SJSA1 (cell line): ENCODE measurements at regions not wholly inside any gene's neighbourhood (a gene's known extent, or its start where the extent isn't known, plus 50 kb on each side); places are given as distances from the start of the nearest gene placed in this dataset.
"Not testable (repeated sequence)": the region's sequence is repeated elsewhere in the genome, so short reads cannot be mapped to it uniquely, and the experiment has no call there.

ENCODE experiments used
- DNase-seq, 2 experiments: peaks; one replicate each; pipeline ENCODE4 v3.0.0-alpha.2; 2015 to 2020; ENCODE audit warnings: low spot score in 2 of 2, low read depth in 1 of 2
- H3K27ac ChIP-seq: fragments of 250-450 bp; sonication (Bioruptor Pico); 2 replicates; pipeline ENCODE4 v1.5.1; 2020; ENCODE audit warnings: mild to moderate bottlenecking, moderate library complexity
- H3K27me3 ChIP-seq: fragments of 250-450 bp; sonication (Bioruptor Pico); replicated peaks from 2 replicates; pipeline ENCODE4 v1.5.1; 2020; ENCODE audit warnings: mild to moderate bottlenecking, moderate library complexity
- H3K36me3 ChIP-seq: fragments of 250-450 bp; sonication (Bioruptor Pico); 2 replicates; pipeline ENCODE4 v1.5.1; 2020; ENCODE audit warnings: mild to moderate bottlenecking
- H3K4me1 ChIP-seq: fragments of 250-450 bp; sonication (Bioruptor Pico); replicated peaks from 2 replicates; pipeline ENCODE4 v1.6.1; 2021; ENCODE audit warnings: mild to moderate bottlenecking
- H3K4me3 ChIP-seq: fragments of 250-450 bp; sonication (Bioruptor Pico); 2 replicates; pipeline ENCODE4 v1.5.1; 2020; ENCODE audit warnings: mild to moderate bottlenecking
- H3K9me3 ChIP-seq: fragments of 250-450 bp; sonication (Bioruptor Pico); replicated peaks from 2 replicates; pipeline ENCODE4 v1.5.1; 2020; ENCODE audit warnings: mild to moderate bottlenecking

- Histone ChIP-seq H3K9me3 (no peaks in the 10 kb centered on the region), H3K4me1 (no peaks in the 10 kb centered on the region), H3K27me3 (no peaks in the 10 kb centered on the region), H3K4me3 (no peak overlapping the region), H3K36me3 (no peaks in the 10 kb centered on the region), H3K27ac (no peak overlapping the region)
- no peak for DNase-seq
Measured at GRCh38 chr3:18562364-18563154, 137.4 kb upstream of the SATB1 start.

- Histone ChIP-seq H3K36me3 (no peaks in the 10 kb centered on the region), H3K4me1 (no peaks in the 10 kb centered on the region), H3K27me3 (no peaks in the 10 kb centered on the region), H3K27ac (no peak overlapping the region), H3K4me3 (no peak overlapping the region), H3K9me3 (no peaks in the 10 kb centered on the region)
- DNase-seq = peak in 1 of 2 experiments; percentile 7
Measured at GRCh38 chr3:18559331-18559842, 134.2 kb upstream of the SATB1 start.

- Histone ChIP-seq H3K36me3 (no peaks in the 10 kb centered on the region), H3K4me1 (no peaks in the 10 kb centered on the region), H3K9me3 (no peaks in the 10 kb centered on the region), H3K27me3 (no peaks in the 10 kb centered on the region), H3K27ac (no peak overlapping the region), H3K4me3 (no peak overlapping the region)
- no peak for DNase-seq
Measured at GRCh38 chr3:18558507-18558906, 133.4 kb upstream of the SATB1 start.

- H3K4me3 ChIP-seq = no peak overlapping the region
- H3K27ac ChIP-seq = no peak overlapping the region
- no peak for DNase-seq
- no peaks in the 10 kb centered on the region for H3K4me1 ChIP-seq
- no peaks in the 10 kb centered on the region for H3K27me3 ChIP-seq
- H3K9me3 ChIP-seq = no peaks in the 10 kb centered on the region
- no peaks in the 10 kb centered on the region for H3K36me3 ChIP-seq
Measured at GRCh38 chr3:18557216-18557615, 132.1 kb upstream of the SATB1 start.

GRCh38 chr3:18556503-18557135 is 131.5 kb upstream of the SATB1 start:
- Histone ChIP-seq H3K4me3 (no peak overlapping the region), H3K4me1 (no peaks in the 10 kb centered on the region), H3K9me3 (no peaks in the 10 kb centered on the region), H3K36me3 (no peaks in the 10 kb centered on the region), H3K27me3 (no peaks in the 10 kb centered on the region), H3K27ac (no peak overlapping the region)
- DNase-seq = no peak

- no peaks in the 10 kb centered on the region for H3K27me3 ChIP-seq
- H3K4me3 ChIP-seq = no peak overlapping the region
- no peaks in the 10 kb centered on the region for H3K36me3 ChIP-seq
- H3K27ac ChIP-seq = no peak overlapping the region
- DNase-seq = no peak
- no peaks in the 10 kb centered on the region for H3K4me1 ChIP-seq
- no peaks in the 10 kb centered on the region for H3K9me3 ChIP-seq
Measured at GRCh38 chr3:18556001-18556408, 130.9 kb upstream of the SATB1 start.

- H3K4me3 ChIP-seq, DNase-seq, H3K27ac ChIP-seq, H3K9me3 ChIP-seq, H3K36me3 ChIP-seq, H3K4me1 ChIP-seq, H3K27me3 ChIP-seq: not testable (repeated sequence)
Measured at GRCh38 chr3:18552579-18553105, 127.5 kb upstream of the SATB1 start.

GRCh38 chr3:18546632-18547031 is 121.5 kb upstream of the SATB1 start:
- no peaks in the 10 kb centered on the region for H3K36me3 ChIP-seq
- DNase-seq = no peak
- no peaks in the 10 kb centered on the region for H3K27me3 ChIP-seq
- no peak overlapping the region for H3K27ac ChIP-seq
- H3K4me1 ChIP-seq = no peaks in the 10 kb centered on the region
- H3K4me3 ChIP-seq = no peak overlapping the region
- H3K9me3 ChIP-seq = no peaks in the 10 kb centered on the region

- Histone ChIP-seq H3K4me3 (no peak overlapping the region), H3K27me3 (no peaks in the 10 kb centered on the region), H3K4me1 (no peaks in the 10 kb centered on the region), H3K36me3 (no peaks in the 10 kb centered on the region), H3K9me3 (no peaks in the 10 kb centered on the region), H3K27ac (no peak overlapping the region)
- DNase-seq = no peak
Measured at GRCh38 chr3:18544146-18544545, 119.0 kb upstream of the SATB1 start.

- Histone ChIP-seq H3K4me1 (no peaks in the 10 kb centered on the region), H3K27ac (no peak overlapping the region), H3K4me3 (no peak overlapping the region), H3K27me3 (no peaks in the 10 kb centered on the region), H3K36me3 (no peaks in the 10 kb centered on the region), H3K9me3 (no peaks in the 10 kb centered on the region)
- DNase-seq = no peak
Measured at GRCh38 chr3:18538463-18539230, 113.5 kb upstream of the SATB1 start.

GRCh38 chr3:18533039-18533438 is 107.9 kb upstream of the SATB1 start:
- no peak overlapping the region for H3K27ac ChIP-seq
- H3K27me3 ChIP-seq = no peaks in the 10 kb centered on the region
- H3K36me3 ChIP-seq = no peaks in the 10 kb centered on the region
- no peak for DNase-seq
- no peaks in the 10 kb centered on the region for H3K4me1 ChIP-seq
- no peak overlapping the region for H3K4me3 ChIP-seq
- H3K9me3 ChIP-seq = no peaks in the 10 kb centered on the region

GRCh38 chr3:18531662-18532061 is 106.5 kb upstream of the SATB1 start:
- H3K36me3 ChIP-seq = no peaks in the 10 kb centered on the region
- H3K27me3 ChIP-seq = no peaks in the 10 kb centered on the region
- no peak overlapping the region for H3K27ac ChIP-seq

GRCh38 chr3:18529631-18530030 is 104.5 kb upstream of the SATB1 start:
- H3K27me3 ChIP-seq = no peaks in the 10 kb centered on the region
- H3K9me3 ChIP-seq = no peaks in the 10 kb centered on the region
- H3K4me1 ChIP-seq = no peaks in the 10 kb centered on the region
- H3K27ac ChIP-seq = no peak overlapping the region
- no peaks in the 10 kb centered on the region for H3K36me3 ChIP-seq
- H3K4me3 ChIP-seq = no peak overlapping the region
- no peak for DNase-seq

More at GRCh38 chr3:18531662-18532061, 106.5 kb upstream of the SATB1 start:
- Histone ChIP-seq H3K4me1 (no peaks in the 10 kb centered on the region), H3K9me3 (no peaks in the 10 kb centered on the region), H3K4me3 (no peak overlapping the region)
- no peak for DNase-seq

- no peaks in the 10 kb centered on the region for H3K9me3 ChIP-seq
- no peaks in the 10 kb centered on the region for H3K27me3 ChIP-seq
- no peaks in the 10 kb centered on the region for H3K4me1 ChIP-seq
- no peak overlapping the region for H3K27ac ChIP-seq
- no peaks in the 10 kb centered on the region for H3K36me3 ChIP-seq
- no peak for DNase-seq
- H3K4me3 ChIP-seq = no peak overlapping the region
Measured at GRCh38 chr3:18527691-18528090, 102.6 kb upstream of the SATB1 start.
